Fibroblast of skin of right biceps (primary cell): ENCODE measurements at regions not wholly inside any gene's neighbourhood (a gene's known extent, or its start where the extent isn't known, plus 50 kb on each side); places are given as distances from the start of the nearest gene placed in this dataset.

Experiments
- DNase-seq: peaks from one replicate; pipeline ENCODE4 v3.0.0-alpha.2; 2013

DNA sequence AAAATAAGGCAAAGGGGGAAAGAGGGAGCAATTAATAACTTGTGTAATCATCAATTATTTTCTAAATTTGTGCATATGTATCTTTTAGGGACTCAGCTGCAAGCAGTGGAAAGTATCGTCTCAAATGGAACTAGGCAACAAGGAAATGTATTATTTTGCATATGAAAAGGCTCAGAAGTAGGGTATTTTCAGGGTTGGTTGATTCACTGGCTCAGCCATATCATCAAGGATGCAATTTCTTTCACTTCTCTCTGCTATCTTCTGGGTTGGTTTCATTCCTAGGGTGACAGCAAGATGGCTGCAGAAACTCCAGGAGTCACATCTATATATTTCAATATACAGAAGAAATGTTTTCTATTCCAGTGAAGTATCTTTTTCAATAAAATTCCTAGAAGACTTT, 509.8 kb downstream of the DMAC1 start:
- DNase-seq = no peak

DNA sequence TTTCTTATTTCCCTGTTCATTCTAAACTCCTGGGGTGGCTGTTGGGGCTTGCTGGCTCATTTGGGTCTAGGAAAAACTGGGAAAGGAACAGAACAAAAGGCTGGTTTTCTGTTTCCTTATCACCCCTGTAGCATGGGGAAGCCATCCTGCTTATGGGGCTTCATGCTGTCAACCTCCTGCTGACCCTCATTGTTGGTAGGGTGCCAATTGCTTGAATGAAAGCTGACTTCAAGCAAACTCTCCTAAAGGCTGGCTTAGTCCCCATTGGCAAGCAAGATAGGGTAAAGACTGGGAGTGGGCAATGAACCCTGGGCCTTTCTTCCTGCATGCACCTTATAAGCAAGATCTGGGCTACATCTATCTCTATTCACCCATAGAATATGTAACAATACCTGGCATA, 511.6 kb downstream of the DMAC1 start:
- no peak for DNase-seq

DNA sequence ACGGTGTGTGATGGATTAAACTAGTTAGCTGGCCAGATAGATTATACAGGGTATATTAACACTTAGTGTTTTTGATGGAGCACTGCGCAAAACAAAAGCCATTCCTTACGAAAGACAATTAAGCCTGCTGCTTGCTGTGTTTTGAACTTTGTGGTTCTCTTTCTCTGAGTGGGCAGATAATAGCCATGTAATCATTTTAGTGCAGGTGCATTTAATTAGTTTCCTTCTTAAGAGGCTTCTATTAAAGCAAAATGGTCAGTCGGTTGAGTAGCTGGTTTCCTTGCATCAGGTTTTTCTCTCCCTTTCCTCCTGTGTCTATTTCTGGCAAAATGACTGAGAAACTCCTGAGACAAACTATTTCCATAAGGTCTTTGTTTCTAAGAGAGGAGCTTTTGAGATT, 512.5 kb downstream of the DMAC1 start:
- DNase-seq = no peak

DNA sequence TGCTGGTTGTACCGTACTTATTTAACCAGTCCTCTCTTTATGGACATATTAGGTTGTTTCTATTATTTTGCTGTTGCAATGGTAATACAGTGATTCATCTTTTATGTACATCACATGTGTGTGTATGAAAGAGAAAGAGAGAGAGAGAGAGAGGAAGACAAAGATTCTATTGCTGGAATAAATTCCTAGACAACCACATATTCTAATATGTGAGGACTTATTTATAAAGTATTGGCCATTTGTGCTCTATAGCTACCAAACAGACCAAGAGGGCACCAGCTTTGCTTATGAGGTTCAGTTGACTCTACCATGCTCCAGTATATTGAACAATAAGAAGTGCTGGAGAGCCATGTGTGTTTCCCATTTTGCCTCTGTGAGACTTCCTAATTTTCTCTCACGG, 513.5 kb downstream of the DMAC1 start:
- DNase-seq = no peak

- no peak for DNase-seq
Observed at GRCh38 chr9:7285199-7285598, 514.4 kb downstream of the DMAC1 start.

DNA sequence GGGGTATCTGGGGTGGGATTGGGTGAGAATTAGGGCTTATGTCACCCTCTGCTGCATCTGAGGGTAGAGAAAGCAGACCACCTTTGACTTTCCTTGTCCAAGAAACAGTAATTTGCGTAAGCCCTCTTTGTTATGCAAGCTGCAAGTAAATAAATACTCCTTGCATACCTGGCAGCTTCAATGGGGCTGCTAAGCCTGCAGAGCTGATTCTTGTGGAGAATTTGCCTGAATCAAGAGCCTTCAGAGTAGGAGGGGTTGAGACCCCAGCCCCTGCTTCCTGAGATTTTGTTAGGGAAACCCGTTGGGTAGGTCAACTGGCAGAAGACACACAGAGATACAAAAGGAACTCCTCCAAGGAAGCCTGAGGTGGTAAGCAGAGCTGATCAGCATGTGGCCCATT, 515.1 kb downstream of the DMAC1 start:
- DNase-seq = no peak

DNA sequence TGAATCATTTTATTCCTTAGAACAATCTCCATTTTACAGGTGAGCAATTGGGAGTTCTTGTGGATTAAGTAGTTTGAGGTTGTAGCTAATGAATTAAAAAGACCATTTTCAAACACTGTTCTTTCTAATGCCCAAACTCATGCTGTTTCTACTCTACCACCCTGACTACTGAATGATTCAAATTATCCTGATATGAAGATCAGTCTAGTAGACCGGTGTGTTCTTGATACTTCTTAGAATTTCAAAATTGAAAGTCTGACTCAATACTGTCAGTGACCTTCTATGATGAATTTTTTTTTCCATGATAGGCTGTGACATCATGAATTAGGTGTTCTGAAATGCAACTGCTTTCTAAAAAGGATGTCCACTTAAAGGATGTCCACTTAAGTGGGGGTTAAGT, 515.5 kb downstream of the DMAC1 start:
- DNase-seq = no peak

GRCh38 chr9:7273575-7273974, 515.8 kb downstream of the KDM4C start:
- no peak for DNase-seq

DNA sequence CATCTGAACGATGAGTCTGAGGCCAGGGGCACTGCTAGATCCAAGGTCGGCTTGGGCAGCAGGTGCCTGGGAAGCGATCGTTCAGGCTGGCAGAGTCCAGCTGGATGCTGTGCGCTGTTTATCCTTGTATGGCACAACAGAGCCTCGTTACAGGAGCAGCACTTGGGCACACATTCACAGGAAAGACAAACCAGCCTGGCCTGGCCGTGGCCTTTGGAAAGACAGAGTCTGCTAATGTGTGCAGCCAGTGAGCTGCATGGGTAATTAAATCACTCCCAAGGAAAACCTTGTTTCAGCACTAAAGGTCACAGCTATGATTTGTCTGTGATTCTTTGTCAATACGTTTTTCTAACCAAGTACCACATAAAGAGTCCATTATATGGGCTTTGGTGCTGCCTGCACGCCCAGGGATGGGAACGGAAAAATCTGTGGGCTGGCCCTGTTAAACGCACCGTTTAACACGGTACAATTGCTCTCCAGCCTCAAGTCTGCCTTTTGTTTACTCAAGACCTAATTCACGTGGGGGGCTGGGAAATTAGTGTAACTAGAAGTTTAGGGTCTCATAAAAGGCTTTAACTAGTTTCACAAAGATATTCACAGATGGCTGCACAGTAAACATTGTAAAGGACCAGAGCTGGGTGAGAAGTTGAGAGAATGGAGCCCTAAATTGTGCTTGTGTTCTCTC, 509.3 kb downstream of the KDM4C start:
- no peak for DNase-seq

GRCh38 chr9:7265181-7265580, 507.4 kb downstream of the KDM4C start:
- DNase-seq = no peak

- DNase-seq = no peak
Observed at GRCh38 chr9:7259544-7260241, 501.9 kb downstream of the KDM4C start.

GRCh38 chr9:7258688-7259396, 501.1 kb downstream of the KDM4C start:
- DNase-seq = no peak

DNA sequence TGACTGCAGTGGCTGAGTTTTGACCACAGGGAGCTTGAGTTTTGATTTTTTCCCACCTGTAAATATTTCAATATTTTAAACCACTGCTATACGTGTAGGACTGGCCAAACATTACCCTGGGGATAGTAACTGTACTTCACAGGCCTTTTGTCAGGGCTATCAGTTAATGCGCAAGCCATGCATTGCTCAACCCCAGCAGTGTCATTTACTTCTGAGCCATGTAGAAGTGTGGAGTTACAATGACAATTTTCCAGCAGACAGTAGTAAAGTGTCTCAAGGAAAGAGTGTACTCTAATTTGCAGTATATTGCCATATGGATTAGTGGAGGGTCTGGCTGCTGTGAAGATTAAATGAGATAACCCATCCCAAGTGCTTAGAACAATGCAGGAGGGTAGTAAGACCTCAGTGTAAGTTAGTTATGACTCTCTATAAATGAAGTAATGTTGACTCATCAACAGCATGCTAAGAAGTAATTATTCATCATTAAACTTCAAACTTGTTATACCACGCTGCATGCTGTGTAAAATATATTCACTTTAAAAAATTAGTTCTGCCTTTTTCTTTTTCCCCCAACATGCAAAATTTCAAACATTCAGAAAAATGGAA, 489.2 kb downstream of the KDM4C start:
- peak; percentile 21 for DNase-seq

GRCh38 chr9:7245976-7246580, 488.3 kb downstream of the KDM4C start:
- DNase-seq = no peak

- DNase-seq = no peak
Observed at GRCh38 chr9:7243838-7244237, 486.1 kb downstream of the KDM4C start.

DNA sequence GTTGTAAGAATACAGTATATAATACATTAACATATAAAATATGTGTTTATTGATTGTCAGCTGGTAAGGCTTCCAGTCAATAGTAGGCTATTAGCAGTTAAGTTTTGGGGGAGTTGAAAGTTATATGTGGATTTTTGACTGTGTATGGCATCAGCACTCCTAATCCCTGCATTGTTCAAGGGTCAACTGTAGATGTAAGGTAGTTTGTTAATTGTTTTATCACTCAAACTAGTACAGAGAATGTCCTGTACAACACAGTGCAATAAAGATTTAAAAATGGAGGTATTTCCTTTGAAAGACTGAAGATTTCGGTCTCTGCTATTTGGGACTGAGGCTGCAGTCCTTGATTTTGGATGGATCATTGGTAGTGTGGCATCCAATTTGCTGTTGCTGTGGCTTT, 484.4 kb downstream of the KDM4C start:
- DNase-seq = no peak

- DNase-seq = no peak
Observed at GRCh38 chr9:7241694-7242093, 483.9 kb downstream of the KDM4C start.

DNA sequence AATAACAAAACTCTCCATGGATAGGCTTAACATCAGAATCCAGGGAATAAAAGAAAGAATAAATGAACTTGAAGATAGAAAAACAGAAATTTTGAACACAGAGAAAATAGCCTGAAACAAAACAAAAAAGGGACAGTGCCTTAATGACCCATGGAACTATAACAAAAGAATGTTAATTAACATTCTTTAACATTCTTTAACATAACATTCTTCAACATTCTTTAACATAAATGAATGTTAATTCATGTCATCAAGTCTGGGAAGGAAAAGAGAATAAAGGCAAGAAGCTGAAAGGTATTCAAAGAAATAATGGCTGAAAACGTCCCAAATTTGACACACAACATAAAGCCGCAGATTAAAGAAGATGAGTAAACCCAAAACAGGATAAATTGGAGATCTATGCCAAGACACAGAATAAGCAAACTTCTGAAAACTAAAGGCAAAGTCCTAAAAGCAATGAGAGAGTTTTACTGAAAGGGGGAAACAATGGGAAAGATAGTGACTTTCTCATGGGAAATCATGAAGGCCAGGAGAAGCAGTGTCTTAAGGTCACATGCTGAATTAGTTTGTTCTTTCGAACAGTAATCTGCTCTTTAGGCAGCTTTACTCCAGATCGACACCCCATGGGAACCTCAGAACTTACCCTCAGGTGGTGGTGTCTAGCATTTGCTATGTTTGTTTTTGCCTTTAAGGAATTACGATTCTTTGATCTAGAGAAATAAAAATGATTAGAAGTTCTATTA, 483.0 kb downstream of the KDM4C start:
- DNase-seq = no peak

GRCh38 chr9:7239708-7240107, 481.9 kb downstream of the KDM4C start:
- DNase-seq = no peak

DNA sequence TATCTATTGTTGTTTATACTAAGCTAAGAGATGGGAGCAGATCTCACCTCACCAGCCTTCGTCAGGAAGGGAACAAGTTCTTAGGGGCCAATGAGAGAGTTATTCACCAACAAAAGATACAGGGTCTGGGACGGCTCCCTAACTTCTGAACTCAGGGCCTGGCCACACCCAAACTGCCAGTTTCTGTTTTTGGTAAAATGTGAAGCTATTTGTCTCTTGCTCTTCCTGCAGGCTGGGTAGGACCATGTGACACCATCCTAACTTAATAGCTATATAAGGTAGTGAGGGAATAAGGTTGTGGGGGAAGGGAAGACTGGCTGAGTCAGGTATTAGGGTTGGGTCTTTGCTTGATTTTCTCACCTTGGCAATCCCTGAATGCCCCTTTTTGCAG, 480.5 kb downstream of the KDM4C start:
- DNase-seq = no peak

DNA sequence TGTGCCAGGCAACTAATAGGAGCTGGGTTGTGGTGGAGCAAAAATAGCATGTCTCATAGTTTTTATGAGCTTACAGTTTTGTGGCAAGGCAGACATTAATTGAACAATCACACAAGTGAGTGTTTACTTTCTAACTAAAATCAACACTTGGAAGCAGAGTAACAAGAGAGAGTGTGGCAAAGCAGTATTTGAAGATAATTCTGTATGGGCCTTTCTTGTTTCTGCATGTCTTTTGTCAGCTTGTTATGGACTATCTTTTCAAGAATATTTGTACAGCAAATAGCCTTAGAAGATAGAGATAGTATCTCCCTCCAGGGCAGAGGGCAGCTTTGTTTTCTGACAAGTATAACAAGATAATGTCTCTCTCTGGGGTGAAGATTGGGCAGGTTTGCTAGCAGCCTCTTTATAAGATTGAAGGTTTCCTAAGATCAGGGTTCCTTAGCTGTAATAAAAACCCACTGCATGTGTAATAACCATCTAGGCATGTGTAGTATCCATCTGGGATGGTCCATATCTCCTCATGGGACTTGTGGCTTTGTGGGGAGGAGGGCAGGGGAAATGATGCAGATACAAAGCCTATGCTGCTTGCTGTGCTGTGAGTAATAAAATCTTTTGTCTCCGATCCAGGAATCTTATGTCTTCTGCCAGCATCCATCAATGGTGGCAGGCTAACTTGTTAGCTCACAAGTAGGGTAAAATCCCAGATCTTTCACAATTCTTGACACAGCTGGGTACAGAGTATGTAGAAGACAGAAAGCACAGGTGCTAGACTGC, 479.9 kb downstream of the KDM4C start:
- peak; percentile 86 for DNase-seq

DNA sequence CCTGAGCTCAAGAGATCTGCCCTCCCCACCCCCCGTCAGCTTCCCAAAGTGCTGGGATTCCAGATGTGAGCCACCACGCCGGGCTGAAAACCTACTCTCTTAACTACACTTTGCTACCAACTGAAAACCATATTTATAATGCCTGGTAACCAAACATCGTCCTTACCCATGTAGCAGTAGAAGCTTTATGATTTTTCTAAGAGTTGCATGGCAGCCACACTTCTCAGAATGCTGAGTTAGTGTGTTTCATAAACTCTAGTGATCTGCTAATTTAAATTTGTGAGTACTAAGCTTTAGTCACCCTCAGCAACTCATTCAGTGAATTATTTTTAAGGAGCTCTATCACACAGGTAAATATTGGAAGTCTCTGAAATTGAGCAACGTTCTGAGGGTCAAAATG, 478.4 kb downstream of the KDM4C start:
- no peak for DNase-seq
